GM21825 (cell line): ENCODE measurements at regions not wholly inside any gene's neighbourhood (a gene's known extent, or its start where the extent isn't known, plus 50 kb on each side); places are given as distances from the start of the nearest gene placed in this dataset.
"Not testable (repeated sequence)": the region's sequence is repeated elsewhere in the genome, so short reads cannot be mapped to it uniquely, and the experiment has no call there.

Source experiments
- ATAC-seq: cut with Tn5 transposase; IDR thresholded peaks from one replicate; pipeline ENCODE4 v1.9.1; 2021; ENCODE audit warnings: mild to moderate bottlenecking, moderate library complexity; ENCODE audit not compliant: unreplicated experiment

DNA sequence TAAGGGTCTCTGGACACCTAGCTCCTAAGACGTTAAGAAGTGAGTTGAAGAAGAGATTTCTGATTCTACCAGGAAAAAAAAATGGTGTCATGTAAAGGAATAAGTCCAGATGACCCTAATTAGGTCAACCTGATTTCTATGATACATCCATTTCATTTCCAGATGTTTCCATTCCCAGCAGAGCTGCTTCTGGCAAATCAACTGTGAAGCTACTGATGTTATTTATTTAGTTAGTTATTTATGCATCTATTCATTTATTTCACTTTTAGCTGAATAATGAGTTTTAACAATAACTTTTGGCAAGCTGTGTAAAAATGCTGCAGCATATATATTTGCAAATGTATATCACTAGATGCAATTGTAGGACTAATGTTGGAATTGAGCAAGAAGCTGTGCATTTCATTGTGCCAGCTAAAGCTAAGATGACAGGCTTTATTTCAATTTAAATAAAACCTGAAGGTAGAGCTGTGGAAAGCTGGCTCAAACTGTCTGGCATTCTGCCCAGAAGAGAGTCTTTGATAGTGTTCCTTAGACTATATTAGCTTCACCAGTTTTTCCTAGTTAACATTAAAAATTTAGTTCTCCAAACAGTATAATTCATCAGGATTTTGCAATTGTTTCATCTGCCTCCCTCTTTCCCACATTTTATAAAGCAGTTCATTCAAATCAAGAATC is 1164.4 kb upstream of the ADGRL4 start:
- no peak for ATAC-seq

DNA sequence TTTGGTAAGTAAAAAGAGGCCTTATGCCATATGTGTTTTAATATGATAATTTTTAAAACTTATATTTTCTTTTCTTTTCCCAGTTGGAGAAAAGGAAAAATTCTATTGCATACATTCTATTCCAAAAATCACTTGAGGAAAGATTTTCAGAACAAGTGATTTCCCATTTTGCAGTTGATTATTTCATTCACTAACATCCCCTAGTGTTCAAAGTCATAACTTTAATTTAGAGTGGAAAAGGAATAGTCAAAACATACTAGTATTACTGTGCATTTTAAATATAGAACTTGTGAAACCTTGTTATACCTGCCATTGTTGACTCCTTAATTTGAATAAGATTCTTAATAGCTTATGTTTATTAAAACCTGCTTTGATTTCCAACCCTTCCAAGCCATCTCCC is 1157.6 kb upstream of the ADGRL4 start:
- no peak for ATAC-seq

DNA sequence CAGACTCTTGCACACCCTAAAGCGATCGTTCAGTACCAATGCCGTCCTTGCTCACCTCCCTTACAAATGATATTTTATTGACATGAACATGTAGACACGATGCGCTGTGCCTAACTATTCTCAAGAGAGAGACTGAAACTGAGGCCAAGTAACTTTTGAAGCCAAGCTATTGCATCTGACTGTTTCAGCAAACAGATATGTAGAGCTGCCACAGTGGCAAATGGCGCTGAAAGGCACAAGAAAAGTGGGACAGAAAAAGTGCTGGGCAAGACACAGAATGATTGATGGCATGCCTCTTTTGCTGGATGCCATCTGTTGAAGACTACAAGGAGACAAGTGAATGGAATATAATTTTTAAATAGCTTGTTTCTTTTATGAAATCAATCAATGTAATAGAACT is 1157.2 kb upstream of the ADGRL4 start:
- no peak for ATAC-seq

DNA sequence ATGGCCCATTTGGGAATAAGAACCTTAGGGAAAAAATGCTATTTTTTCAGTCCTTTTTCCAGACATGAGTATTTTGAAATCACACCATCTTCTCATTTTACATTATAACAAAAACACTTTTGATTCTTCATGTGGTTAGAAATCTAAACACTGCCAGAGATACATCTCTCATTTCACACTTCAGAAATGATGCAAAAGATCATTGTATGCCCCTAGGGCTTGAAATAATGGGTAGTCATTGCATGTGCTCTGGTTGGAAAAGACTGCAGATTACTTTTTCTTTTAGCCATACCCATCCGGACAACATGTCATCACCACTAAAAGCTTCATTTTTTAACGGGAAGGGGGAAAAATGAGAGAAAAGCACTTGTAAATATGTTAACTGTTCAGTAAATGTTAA is 1152.2 kb upstream of the ADGRL4 start:
- ATAC-seq, result no peak

DNA sequence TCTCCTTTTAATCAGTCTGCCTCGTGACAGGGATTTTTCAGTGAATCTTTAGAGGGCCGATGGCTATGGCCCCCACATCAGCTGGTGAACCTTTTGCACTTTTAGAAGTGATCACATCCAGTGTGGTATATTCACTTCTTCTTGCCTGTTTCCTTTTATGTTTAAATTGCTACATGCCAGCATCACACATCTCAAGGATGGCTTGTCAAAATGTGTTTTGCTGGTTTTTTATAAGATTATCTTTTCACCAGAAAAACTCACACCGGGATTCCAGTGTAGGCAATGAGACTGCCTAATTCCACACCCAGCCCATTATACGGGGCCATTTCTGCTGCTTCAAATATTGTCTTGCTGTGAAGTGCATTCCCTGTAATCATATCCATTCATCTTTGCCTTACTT is 1151.7 kb upstream of the ADGRL4 start:
- no peak for ATAC-seq

DNA sequence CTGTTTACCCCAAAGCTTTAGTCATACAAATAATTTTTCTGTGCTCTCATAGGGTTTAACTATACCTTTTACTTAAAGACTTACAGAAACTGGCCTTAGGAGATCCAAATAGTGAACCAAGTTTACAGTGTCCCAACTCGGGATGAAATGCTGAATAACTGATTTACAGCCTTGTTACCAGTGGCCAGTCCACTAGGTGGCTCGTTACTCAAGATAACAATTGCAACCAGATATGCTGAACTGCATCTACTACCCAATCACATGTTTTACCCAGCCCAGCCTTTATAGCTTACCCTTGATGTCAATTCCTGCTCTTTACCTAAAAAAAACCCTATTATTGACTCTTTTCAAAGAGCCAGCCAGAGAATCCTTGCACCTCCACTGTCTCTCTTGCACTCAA is 1148.8 kb upstream of the ADGRL4 start:
- no peak for ATAC-seq

DNA sequence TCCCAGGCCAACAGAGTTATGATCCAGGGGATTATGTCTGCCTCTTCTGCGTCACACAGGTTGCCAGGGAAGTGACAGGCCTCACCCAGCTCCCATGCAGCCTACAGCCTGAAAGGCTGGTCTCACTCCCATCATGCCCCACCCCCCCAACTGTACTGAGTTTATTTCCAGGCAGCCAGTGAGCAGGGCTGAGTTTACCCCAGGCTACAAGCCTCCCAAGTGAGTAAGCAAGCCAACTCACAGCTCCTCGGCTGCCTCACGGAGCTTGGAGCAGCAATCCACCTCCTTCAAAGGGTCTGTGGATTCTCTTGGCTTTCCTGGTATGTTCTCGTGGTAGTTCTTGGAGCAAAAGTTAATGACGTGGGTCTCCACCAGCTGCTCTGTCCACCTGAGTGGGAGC is 1147.6 kb upstream of the ADGRL4 start:
- ATAC-seq, result no peak

DNA sequence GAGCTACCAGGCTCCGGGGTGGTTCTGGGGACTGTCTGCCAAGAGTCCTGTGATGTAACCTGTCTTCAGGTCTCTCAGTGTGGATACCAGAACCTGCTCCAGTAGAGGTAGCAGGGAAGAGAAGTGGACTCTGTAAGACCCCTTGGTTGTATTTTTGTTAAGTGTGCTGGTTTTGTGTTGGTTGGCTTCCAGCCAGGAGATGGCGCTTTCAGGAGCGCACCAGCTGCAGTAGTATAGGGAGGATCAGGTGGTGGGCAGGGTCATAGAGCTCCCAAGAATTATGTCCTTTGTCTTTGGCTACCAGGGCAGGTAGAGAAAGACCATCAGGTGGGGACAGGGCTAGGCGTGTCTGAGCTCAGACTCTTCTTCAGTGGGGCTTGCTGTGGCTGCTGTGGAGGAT is 1147.2 kb upstream of the ADGRL4 start:
- ATAC-seq, result no peak

DNA sequence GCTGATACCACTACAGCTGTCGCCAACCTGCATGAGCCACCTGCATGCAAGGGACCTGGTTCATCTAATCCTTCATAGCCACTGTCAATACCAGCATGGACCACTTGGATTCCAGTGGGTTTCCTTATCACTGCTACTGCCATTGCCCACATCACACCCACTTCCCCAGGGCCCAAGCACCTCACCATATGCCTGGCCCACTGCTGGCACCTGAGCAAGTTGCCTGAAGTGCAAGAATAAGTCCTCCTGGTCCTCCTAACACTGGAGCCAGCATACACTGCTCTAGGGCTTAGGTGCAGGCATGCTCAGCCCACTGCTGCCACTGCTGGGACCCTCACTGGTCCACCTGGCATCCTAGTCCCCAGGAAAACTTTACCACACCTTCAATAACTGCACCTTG is 1136.8 kb upstream of the ADGRL4 start:
- ATAC-seq, result no peak

DNA sequence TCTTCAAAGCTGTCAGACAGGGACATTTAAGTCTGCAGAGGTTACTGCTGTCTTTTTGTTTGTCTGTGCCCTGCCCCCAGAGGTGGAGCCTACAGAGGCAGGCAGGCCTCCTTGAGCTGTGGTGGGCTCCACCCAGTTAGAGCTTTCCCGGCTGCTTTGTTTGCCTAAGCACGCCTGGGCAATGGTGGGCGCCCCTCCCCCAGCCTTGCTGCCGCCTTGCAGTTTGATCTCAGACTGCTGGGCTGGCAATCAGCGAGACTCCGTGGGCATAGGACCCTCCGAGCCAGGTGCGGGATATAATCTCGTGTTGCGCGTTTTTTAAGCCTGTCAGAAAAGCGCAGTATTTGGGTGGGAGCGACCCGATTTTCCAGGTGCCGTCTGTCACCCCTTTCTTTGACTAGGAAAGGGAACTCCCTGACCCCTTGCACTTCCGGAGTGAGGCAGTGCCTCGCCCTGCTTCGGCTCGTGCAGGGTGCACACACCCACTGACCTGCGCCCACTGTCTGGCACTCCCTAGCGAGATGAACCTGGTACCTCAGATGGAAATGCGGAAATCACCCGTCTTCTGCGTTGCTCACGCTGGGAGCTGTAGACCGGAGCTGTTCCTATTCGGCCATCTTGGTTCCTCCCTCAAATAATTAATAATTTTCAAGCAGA is 1131.5 kb upstream of the ADGRL4 start:
- not testable (repeated sequence) for ATAC-seq

DNA sequence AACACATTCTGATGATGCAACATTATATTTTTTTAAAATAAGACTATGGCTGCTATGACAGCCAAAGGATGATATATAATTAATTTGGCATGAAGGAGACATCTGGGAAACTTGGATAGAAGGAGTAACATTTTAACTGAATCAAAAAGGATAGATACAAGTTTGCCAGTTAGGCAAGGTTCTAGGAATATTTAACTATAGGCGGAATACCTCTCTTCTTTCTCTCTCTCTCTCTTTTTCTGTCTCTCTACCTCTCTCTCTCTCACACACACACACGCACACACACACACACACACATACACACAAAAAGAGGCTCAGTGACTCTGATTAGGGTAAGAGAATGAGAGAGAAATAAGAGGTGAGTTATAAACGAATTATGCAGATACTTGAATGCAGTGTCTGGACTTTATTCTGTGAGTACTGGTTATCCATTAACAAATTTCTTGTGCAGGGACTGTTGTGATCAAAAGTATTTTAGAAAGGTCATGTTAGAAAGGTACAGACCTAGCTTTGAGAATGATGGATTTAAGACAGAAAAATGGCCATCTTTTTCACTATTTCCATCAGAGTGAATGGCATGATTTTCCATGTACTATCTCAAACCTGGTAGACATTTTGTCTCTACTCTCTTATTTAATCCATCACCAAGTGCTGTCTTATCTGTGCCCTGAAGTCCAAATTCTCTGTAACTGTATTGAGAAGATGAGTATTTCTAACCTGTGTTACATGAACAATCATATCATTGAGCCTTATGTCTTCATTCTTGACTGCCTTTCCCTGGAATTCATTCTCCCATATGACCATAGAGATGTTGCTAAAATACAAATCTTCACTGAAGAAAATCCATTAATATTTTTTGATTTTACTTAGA is 1106.9 kb upstream of the ADGRL4 start:
- ATAC-seq, result no peak

DNA sequence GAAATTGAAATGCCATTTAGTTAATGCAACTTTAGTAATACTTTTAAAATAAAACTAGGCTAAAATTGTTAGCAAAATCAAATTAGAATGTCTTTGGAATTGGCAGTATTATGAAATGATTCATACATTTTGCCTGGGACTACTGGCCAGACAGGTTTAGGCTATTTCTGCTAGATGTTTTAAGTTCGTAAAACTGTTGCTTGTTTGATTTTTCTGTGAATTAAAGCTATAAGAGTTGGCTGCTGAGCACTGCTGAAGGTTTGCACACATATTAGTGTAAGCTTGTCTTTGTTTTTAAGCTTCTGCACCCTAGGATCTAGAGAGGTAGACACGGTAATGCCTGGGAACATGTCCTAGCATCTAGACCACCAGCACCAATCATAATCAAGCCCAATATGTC is 1094.6 kb upstream of the ADGRL4 start:
- no peak for ATAC-seq

DNA sequence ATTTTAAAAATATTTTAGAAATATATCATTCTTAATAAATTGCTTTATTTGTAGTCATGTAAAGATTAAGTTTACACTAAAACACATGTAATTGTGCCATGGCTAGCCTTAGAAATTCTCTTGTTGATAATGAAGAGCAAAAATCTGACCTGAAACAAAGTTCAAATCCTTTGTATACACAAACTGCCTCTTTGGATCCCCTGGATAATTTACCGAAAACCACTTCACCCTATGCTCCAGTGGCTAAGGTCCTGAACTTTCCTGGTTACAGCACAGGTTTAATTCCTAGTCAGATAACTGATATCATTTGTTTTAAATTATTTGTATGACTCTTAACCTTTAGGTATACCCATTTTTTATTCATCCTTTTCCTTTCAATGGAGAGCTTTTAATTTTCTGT is 1093.2 kb upstream of the ADGRL4 start:
- no peak for ATAC-seq

DNA sequence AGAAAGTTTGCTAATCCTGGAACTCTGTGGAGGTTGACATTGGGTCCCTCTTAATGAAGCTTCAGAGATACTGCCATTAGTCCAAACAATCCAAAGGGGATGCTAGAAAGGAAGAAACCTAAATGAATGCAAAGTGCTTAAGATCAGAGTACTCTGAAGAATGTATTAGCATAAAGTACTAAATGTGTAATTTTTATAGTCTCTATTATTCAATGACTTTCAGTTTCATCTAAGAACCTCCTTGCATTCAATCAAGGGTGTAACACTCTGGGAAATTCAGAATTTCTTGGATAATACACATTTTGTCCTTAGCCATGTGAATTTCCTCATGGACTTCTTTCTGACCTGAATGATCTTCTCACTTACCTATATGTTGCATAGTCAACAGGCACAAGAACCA is 1078.5 kb upstream of the ADGRL4 start:
- no peak for ATAC-seq

DNA sequence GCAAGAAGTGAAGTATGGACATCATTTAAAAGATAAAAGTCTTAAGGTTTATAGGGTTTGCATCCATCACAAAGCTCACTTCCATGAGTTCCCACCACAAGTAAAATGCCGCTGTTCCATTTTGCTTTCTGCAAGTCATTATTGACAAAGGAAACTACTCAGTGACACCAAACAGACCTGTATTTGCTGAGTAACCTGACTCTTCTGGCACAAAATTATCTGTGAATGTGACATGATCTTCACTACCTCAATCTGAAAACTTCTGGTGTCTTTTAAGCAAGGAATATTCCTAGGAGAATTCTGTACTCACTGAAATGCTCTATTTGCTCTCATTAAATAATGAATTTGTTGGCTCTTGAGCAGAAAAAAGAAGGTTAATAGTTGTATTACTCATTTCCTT is 1077.4 kb upstream of the ADGRL4 start:
- ATAC-seq, result no peak

DNA sequence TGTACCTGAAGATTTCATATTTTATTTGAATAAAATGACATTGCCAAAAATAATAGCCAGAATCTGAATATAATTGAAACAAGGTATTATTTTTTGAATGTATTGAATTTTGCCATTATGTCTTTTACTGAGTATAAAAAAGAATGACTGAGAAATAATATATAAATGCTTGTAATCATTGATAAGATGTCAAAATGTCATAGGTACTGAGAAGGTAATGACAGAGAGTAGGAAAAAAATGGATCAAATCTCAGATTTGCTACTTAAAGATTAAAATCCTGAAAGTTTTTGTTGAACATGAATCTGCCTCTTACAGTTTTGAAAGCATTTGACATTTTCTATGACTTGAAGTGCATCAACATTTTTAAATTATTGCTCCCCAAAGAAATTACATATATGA is 1069.9 kb upstream of the ADGRL4 start:
- ATAC-seq, result no peak

DNA sequence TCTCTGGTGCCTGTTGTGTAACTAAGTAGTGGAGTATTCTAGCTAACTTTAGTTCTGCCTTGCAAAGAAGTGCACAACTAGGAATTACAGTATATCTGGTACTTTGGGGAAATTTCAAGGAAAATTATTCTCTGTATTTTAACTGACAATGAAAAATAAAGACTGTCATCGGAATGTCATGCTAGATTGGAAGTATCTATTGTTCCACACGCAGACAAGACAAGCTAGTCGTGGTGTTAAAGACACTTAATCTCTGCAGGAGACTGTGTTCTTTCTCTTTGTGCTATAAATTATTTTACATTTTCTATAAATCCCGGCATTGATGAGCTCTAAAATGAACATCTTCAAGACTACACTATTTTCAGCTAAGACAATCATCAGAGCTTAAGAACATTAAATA is 1068.8 kb upstream of the ADGRL4 start:
- no peak for ATAC-seq

DNA sequence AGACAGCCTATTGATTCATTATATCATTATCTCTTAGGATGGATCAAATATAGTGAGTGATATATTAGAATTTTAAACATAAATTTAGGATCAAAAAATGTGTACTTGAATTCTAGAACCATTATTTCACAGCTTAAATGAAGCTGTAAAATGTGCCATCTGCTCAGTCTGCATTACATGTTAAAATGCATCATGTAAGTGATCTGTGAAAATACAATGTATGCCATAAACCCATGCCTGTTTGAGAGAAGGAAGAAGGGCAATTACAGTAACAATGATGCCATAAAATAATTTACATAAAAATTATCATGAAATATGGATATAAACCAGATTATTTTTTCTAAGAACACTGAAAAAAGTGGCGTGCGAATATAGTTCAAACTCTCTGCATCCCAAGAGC is 1066.0 kb upstream of the ADGRL4 start:
- ATAC-seq, result no peak

DNA sequence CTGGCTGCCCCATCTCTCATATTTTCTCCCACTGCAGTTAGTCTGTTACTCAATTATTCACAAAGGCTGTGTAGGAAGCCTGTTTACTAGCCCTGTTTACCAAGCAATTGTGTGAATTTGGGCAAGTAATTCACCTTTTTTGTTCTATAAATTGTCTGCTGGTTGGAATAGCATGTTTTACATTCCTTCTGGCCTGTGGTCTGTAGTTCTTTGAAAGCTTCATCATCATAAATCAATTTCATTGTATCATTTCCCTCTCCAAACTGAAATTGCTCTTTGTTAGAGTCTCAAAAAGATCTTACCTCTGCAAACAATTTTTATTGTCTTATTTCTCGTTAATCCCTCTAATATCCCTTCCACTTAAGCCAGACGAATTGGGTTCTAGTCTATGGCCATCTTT is 1059.5 kb upstream of the ADGRL4 start:
- ATAC-seq, result no peak

DNA sequence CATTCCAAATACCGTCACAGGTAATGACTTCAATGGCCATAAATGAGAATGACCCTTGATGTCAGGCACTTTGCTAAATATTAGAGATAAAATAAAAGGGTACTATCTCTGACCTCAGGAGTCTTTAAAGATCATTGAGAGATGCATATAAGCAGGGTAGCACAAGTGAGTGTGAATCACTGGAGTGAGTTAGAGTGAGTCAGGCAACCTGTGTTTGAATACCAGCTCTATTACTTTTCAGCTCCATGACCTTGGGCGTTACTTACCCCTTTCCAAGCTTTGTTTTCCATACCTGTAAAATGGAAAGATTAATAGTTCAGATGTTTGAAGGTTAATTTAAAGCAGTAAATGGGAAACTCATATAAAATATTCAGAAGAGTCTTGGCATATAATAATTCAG is 1058.0 kb upstream of the ADGRL4 start:
- ATAC-seq, result no peak

DNA sequence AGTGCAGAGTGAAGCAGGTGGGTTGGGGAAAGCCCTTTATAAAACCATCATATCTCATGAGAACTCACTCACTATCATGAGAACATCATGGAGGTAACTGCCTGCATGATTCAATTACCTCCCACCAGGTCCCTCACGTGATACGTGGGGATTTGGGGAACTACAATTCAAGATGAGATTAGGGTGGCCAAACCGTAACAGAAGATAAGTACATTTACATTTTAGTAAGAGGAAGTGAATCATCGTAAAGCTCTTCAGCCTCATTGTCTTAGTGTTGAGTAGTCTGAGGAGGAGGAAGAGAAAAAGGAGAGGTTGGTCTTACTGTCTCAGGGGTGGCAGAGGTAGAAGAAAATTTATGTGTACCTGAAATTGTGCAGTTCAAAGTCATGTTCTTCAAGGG is 1053.4 kb upstream of the ADGRL4 start:
- no peak for ATAC-seq

DNA sequence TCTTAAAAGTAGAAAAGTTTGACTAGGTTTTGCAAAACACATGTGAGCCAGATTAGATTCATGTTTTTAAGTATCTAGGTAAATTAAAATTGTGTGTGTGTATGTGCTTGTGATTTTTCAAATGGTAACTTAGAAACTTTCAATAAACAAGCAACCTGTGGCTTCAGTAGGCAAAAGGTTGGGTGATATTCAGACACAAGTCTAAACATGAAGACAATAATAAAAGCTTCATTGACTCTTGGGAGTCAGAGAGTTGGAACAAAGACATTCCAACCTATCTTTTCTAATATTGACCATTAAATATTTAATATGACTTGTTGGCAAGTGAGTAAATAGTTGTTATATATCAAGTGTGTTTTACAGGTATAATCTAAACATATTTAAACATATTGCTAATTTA is 1049.6 kb upstream of the ADGRL4 start:
- ATAC-seq, result no peak
